PC-3 (cell line): ENCODE measurements at regions not wholly inside any gene's neighbourhood (a gene's known extent, or its start where the extent isn't known, plus 50 kb on each side); places are given as distances from the start of the nearest gene placed in this dataset.
"Not testable (repeated sequence)": the region's sequence is repeated elsewhere in the genome, so short reads cannot be mapped to it uniquely, and the experiment has no call there.

Experiments
- ATAC-seq: fragments of 200-7000 bp; cut with Tn5 transposase; 2 replicates; pipeline ENCODE4 v1.9.1; 2020; ENCODE audit warnings: mild to moderate bottlenecking, moderate library complexity
- BruUV-seq: library from RNA; stranded (reverse); fragments of 400-500 nt; replicated peaks from 2 replicates; lab custom pipeline; 2021; lab: Mats Ljungman, UMichigan
- CTCF ChIA-PET: fragments of 300-600 bp; sonication (Branson Sonifier 250); formaldehyde crosslinking; loops from one replicate; lab custom pipeline; 2022; ENCODE audit warnings: antibody characterized with exemption; lab: Charles Lee
- POLR2A ChIA-PET: fragments of 300-600 bp; sonication (Branson Sonifier 250); formaldehyde crosslinking; loops from one replicate; lab custom pipeline; 2022; ENCODE audit warnings: antibody characterized with exemption; ENCODE audit not compliant: unreplicated experiment; lab: Charles Lee
- DNase-seq: peaks from one replicate; pipeline ENCODE4 v3.0.0-alpha.2; 2015
- H2AFZ ChIP-seq: fragments of 300-600 bp; sonication (generic); 2 replicates; pipeline ENCODE4 v1.6.0; 2016; ENCODE audit warnings: antibody characterized with exemption, low read length
- H3F3A ChIP-seq: fragments of 300-600 bp; sonication (generic); one replicate; pipeline ENCODE4 v1.6.0; 2017; ENCODE audit warnings: antibody characterized with exemption, low read length, control low read depth, mild to moderate bottlenecking; ENCODE audit not compliant: unreplicated experiment
- H3K27ac ChIP-seq: fragments of 300-600 bp; sonication (generic); 2 replicates; pipeline ENCODE4 v1.5.1; 2016; ENCODE audit warnings: mild to moderate bottlenecking, low read length
- H3K27me3 ChIP-seq: fragments of 300-600 bp; sonication (generic); 2 replicates; pipeline ENCODE4 v1.6.1; 2016; ENCODE audit warnings: low read length, mixed read lengths
- H3K36me3 ChIP-seq: fragments of 300-600 bp; sonication (generic); 2 replicates; pipeline ENCODE4 v1.6.1; 2016; ENCODE audit warnings: low read depth, mixed run types, low read length, mixed read lengths
- H3K4me1 ChIP-seq: fragments of 300-600 bp; sonication (generic); 2 replicates; pipeline ENCODE4 v1.5.1; 2016; ENCODE audit warnings: low read length; ENCODE audit not compliant: insufficient read depth
- H3K4me2 ChIP-seq: fragments of 300-600 bp; sonication (generic); 2 replicates; pipeline ENCODE4 v1.6.0; 2016; ENCODE audit warnings: low read length
- H3K4me3 ChIP-seq: fragments of 300-600 bp; sonication (generic); 2 replicates; pipeline ENCODE4 v1.5.1; 2016; ENCODE audit warnings: mild to moderate bottlenecking, low read length, mixed read lengths
- H3K79me2 ChIP-seq: fragments of 300-600 bp; sonication (generic); 2 replicates; pipeline ENCODE4 v1.6.1; 2017; ENCODE audit warnings: low read length, mixed read lengths
- H3K9ac ChIP-seq: fragments of 300-600 bp; sonication (generic); 2 replicates; pipeline ENCODE4 v1.6.0; 2016; ENCODE audit warnings: mild to moderate bottlenecking, low read length
- H3K9me2 ChIP-seq: fragments of 300-600 bp; sonication (generic); replicated peaks from 2 replicates; pipeline ENCODE4 v1.6.1; 2016; ENCODE audit warnings: mixed run types, low read length, mixed read lengths
- H3K9me3 ChIP-seq: fragments of 300-600 bp; sonication (generic); 2 replicates; pipeline ENCODE4 v1.6.1; 2016; ENCODE audit warnings: low read length, mixed read lengths
- H4K20me1 ChIP-seq: fragments of 300-600 bp; sonication (generic); 2 replicates; pipeline ENCODE4 v1.6.1; 2016; ENCODE audit warnings: low read length, mixed read lengths
- EZH2 ChIP-seq: fragments of 300-600 bp; sonication (generic); IDR thresholded peaks from one replicate; pipeline ENCODE4 v1.6.1; 2017; ENCODE audit warnings: antibody characterized with exemption, mild to moderate bottlenecking, low read length; ENCODE audit not compliant: unreplicated experiment
- EZH2phosphoT487 ChIP-seq: fragments of 300-600 bp; sonication (generic); IDR thresholded peaks from 2 replicates; pipeline ENCODE4 v1.6.1; 2018; ENCODE audit warnings: mild to moderate bottlenecking, antibody characterized with exemption, low read length, borderline replicate concordance
- intact Hi-C: fragments of 100-400 bp; cut with micrococcal nuclease; formaldehyde crosslinking; loops from 2 replicates; pipeline ENCODE4 v1.9.0; 2023
- TF ChIP-seq, protein P1 (sequence below): fragments of 300-600 bp; sonication (generic); conservative IDR thresholded peaks from 2 replicates; pipeline ENCODE4 v1.5.1; 2017; ENCODE audit warnings: antibody characterized with exemption, low read depth, mild to moderate bottlenecking, low read length

- Histone ChIP-seq H2AFZ (no peak overlapping the region), H3F3A (no peaks in the 10 kb centered on the region), H3K27ac (no peak overlapping the region), H3K79me2 (no peaks in the 10 kb centered on the region), H3K4me2 (no peak overlapping the region), H3K27me3 (no peaks in the 10 kb centered on the region), H3K4me3 (no peak overlapping the region), H4K20me1 (no peaks in the 10 kb centered on the region), H3K9me3 (no peaks in the 10 kb centered on the region), H3K36me3 (no peaks in the 10 kb centered on the region), H3K4me1 (no peaks in the 10 kb centered on the region; the same call in 1 of the 2 replicates), H3K9me2 (no peaks in the 10 kb centered on the region), H3K9ac (no peak overlapping the region)
- ATAC-seq (peak; percentile 56; the same call in 1 of the 2 replicates), DNase-seq (peak; percentile 61)
- TF ChIP-seq, protein P1, sequence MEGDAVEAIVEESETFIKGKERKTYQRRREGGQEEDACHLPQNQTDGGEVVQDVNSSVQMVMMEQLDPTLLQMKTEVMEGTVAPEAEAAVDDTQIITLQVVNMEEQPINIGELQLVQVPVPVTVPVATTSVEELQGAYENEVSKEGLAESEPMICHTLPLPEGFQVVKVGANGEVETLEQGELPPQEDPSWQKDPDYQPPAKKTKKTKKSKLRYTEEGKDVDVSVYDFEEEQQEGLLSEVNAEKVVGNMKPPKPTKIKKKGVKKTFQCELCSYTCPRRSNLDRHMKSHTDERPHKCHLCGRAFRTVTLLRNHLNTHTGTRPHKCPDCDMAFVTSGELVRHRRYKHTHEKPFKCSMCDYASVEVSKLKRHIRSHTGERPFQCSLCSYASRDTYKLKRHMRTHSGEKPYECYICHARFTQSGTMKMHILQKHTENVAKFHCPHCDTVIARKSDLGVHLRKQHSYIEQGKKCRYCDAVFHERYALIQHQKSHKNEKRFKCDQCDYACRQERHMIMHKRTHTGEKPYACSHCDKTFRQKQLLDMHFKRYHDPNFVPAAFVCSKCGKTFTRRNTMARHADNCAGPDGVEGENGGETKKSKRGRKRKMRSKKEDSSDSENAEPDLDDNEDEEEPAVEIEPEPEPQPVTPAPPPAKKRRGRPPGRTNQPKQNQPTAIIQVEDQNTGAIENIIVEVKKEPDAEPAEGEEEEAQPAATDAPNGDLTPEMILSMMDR: peak; percentile 72
- no peak for TF ChIP-seq EZH2
- intact Hi-C loops: no loop called here
- ChIA-PET CTCF (no interaction called here), POLR2A (no interaction called here)
- no TSS peak for BruUV-seq
These were observed 155.8 kb upstream of the LRP1B start for GRCh38 chr2:142286618-142287017.

DNA sequence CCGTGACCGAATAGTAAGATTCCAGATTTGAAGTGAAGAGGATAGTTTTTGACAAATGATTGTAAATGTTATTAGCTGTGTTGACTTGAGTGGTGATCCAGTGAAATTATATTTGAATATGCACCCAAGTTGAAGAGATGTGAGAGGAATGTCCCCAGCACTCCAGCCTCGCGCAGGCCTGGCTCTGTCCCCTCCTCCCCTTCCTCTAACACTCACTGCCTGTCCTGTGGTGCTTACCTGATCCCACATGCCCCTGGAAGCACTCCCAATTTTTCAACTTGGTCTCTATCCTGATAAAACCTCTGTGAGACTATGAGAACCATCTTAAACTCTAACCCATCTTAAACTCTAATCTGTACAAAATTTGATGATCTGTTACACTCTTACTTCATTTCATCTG is 154.7 kb upstream of the LRP1B start:
- TF ChIP-seq, protein P1: no peak
- TF ChIP-seq EZH2phosphoT487: no peak
- no peak for TF ChIP-seq EZH2
- Histone ChIP-seq H3K4me3 (no peak overlapping the region), H3K27me3 (no peaks in the 10 kb centered on the region), H2AFZ (no peak overlapping the region), H3K36me3 (no peaks in the 10 kb centered on the region), H4K20me1 (no peaks in the 10 kb centered on the region), H3K9ac (no peak overlapping the region), H3F3A (no peaks in the 10 kb centered on the region), H3K4me2 (no peak overlapping the region), H3K9me3 (no peaks in the 10 kb centered on the region), H3K27ac (no peak overlapping the region), H3K79me2 (no peaks in the 10 kb centered on the region), H3K9me2 (no peaks in the 10 kb centered on the region), H3K4me1 (no peaks in the 10 kb centered on the region; the same call in 1 of the 2 replicates)
- intact Hi-C loops: no loop called here
- DNase-seq (no peak), ATAC-seq (no peak)
- BruUV-seq: no TSS peak
- ChIA-PET CTCF (no interaction called here), POLR2A (no interaction called here)

DNA sequence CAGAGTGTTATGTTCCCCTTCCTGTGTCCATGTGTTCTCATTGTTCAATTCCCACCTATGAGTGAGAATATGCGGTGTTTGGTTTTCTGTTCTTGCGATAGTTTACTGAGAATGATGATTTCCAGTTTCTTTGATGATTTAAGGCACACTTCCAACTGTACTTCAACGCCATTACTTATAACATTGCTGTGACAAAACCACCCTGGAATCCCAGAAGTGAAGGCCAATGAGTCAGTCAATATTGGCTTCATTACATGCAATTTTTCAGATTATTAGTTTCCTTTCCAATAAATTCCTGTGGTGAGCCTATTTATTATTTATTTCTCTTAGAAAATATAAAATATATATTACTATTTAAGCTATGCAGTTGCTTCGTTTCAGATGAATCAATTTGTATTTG is 153.5 kb upstream of the LRP1B start:
- H3K4me3 ChIP-seq, CTCF ChIA-PET, H3K9me3 ChIP-seq, H3K4me1 ChIP-seq, H3K4me2 ChIP-seq, H3K79me2 ChIP-seq, H3K27ac ChIP-seq, POLR2A ChIA-PET, H3K9ac ChIP-seq, H3F3A ChIP-seq, H3K36me3 ChIP-seq, H4K20me1 ChIP-seq, BruUV-seq, H3K27me3 ChIP-seq, H2AFZ ChIP-seq, ATAC-seq, H3K9me2 ChIP-seq: not testable (repeated sequence)
- DNase-seq: peak; percentile 41
- intact Hi-C loops: loop anchor here (5.0 kb wide), 1 partner anchor 313 kb away; no protein-coding TSS in a partner anchor
